OCI-LY1 (cell line): ENCODE measurements at regions not wholly inside any gene's neighbourhood (a gene's known extent, or its start where the extent isn't known, plus 50 kb on each side); places are given as distances from the start of the nearest gene placed in this dataset.

ENCODE experiments used
- CTCF ChIP-seq: fragments of 200-600 bp; sonication (generic), shearing (Covaris generic); IDR thresholded peaks from 2 replicates; pipeline ENCODE4 v1.5.1; 2017; ENCODE audit warnings: mild to moderate bottlenecking, antibody characterized with exemption, low read length, moderate library complexity, mixed read lengths
- EZH2 ChIP-seq: fragments of 200-600 bp; sonication (generic), shearing (Covaris generic); IDR thresholded peaks from 2 replicates; pipeline ENCODE4 v1.8.0; 2017; ENCODE audit warnings: borderline replicate concordance, mixed run types, mild to moderate bottlenecking, antibody characterized with exemption, low read length, moderate library complexity, mixed read lengths

GRCh38 chr4:187558391-187558790 is 437.2 kb upstream of the ZFP42 start:
- no peak for TF ChIP-seq EZH2
- TF ChIP-seq CTCF: no peak
